Mammary epithelial cell (primary cell): ENCODE measurements at regions not wholly inside any gene's neighbourhood (a gene's known extent, or its start where the extent isn't known, plus 50 kb on each side); places are given as distances from the start of the nearest gene placed in this dataset.

Experiments used
- CTCF ChIP-seq, 2 donors: IDR thresholded peaks in 1 of 2; conservative IDR thresholded peaks in 1 of 2; 2 replicates each; pipeline ENCODE4 v1.5.1; 2011 to 2012; ENCODE audit warnings: inconsistent platforms in 2 of 2, low read length in 2 of 2, mild to moderate bottlenecking in 2 of 2, control low read depth in 1 of 2, low read depth in 1 of 2; ENCODE audit not compliant: insufficient read depth in 1 of 2; ENCODE audit errors: extremely low read depth in 1 of 2
- EZH2 ChIP-seq: IDR thresholded peaks from 2 replicates; pipeline ENCODE4 v1.6.1; 2012; ENCODE audit warnings: low read length, inconsistent platforms, borderline replicate concordance

- TF ChIP-seq CTCF (conservative IDR thresholded peaks at IDR 0.05 in 1 of 2, IDR thresholded peaks at IDR 0.05 in 1 of 2; ENCODE audit: extremely low read depth in 1 of 2, insufficient read depth in 1 of 2, low read depth in 1 of 2, low read length in 2 of 2) (no peak), EZH2 (no peak)
These were observed 93.7 kb upstream of the DPH5 start for GRCh38 chr1:101119289-101119688.
